Heart left ventricle (tissue), 13 donors: ENCODE measurements at regions not wholly inside any gene's neighbourhood (a gene's known extent, or its start where the extent isn't known, plus 50 kb on each side); places are given as distances from the start of the nearest gene placed in this dataset.

Experiments
- CTCF ChIP-seq, 12 donors: fragments of 200-600 bp; sonication (generic) in 4 of 12; IDR thresholded peaks; one replicate each; pipeline versions ENCODE4 v1.5.0 to v1.8.0; 2018 to 2022; ENCODE audit warnings: antibody characterized with exemption in 12 of 12, mild to moderate bottlenecking in 5 of 12
- POLR2A ChIP-seq, 2 donors: fragments of 450-650 bp; IDR thresholded peaks; one replicate each; pipeline ENCODE4 v1.6.1; 2017; ENCODE audit warnings: antibody characterized with exemption in 2 of 2, mild to moderate bottlenecking in 2 of 2, moderate library complexity in 2 of 2
- donor health status: ischemic (EF 13 %, LVEDD 7.1; RV severe dilation, severe dysfunction).
- donor health status: DM: no; HTN: yes; CAD: no.
- donor health status: DM: no; HTN: no; CAD: no.
- donor health status: ischemic (EF 25% LVEDD 6.9; RV normal size, moderate dysfunction).
- donor health status: ischemic (EF 25% LVEDD 5.7; RV mildly dilated, moderate dysfunction).
- donor health status: ischemic (EF 35%, LVEDD 5.7; RV mildly dilated, moderate dysfunction).
- donor health status: nonischemic (EF 11% LVEDD 7.7; RV severe dilation, severe dysfunction).
- donor health status: DM: yes; HTN: yes; CAD: no.
- donor health status: PGD.
- donor health status: ischemic (EF 29% LVEDD 5.4; RV normal size, mild dysfunction).
- donor health status: nonischemic (EF 23%, LVEDD 6.1; RV moderate dilation, normal function).

- no peak for TF ChIP-seq POLR2A (IDR thresholded peaks at IDR 0.05)
- no peak for TF ChIP-seq CTCF (IDR thresholded peaks at IDR 0.05)
Observed at GRCh38 chr3:75220932-75221331, 443.2 kb upstream of the FRG2C start.
